GM12875 (cell line): ENCODE measurements at regions not wholly inside any gene's neighbourhood (a gene's known extent, or its start where the extent isn't known, plus 50 kb on each side); places are given as distances from the start of the nearest gene placed in this dataset.

ENCODE experiments used
- H3K4me3 ChIP-seq: one replicate; pipeline ENCODE4 v1.5.1; 2011; ENCODE audit warnings: low read depth, low read length, control low read depth
- TF ChIP-seq, protein P1 (sequence below): IDR thresholded peaks from 2 replicates; pipeline ENCODE4 v1.5.1; 2011; ENCODE audit warnings: low read depth, mild to moderate bottlenecking, control low read depth, inconsistent platforms, low read length, moderate library complexity, borderline replicate concordance; ENCODE audit not compliant: insufficient read depth

DNA sequence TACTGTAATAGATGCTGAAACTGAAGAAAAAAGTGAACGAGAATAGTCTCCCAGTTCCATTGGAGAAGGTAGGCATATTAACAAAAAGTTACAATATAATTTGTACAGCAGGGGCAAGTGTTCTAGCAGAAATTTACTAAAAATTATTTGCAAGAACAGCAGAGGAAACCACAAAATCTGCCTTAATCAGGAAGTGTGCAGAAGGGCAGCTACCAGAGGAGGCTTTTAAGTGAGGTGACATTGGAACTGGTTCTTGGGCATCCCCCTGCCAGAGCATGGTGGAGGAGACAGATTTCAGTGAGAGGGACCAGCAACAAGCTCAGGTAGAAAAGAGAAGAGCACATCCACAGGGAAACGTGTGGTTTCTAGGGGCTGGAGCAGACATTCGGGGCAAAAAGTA lies 279.3 kb upstream of the CAMK1G start:
- TF ChIP-seq, protein P1, sequence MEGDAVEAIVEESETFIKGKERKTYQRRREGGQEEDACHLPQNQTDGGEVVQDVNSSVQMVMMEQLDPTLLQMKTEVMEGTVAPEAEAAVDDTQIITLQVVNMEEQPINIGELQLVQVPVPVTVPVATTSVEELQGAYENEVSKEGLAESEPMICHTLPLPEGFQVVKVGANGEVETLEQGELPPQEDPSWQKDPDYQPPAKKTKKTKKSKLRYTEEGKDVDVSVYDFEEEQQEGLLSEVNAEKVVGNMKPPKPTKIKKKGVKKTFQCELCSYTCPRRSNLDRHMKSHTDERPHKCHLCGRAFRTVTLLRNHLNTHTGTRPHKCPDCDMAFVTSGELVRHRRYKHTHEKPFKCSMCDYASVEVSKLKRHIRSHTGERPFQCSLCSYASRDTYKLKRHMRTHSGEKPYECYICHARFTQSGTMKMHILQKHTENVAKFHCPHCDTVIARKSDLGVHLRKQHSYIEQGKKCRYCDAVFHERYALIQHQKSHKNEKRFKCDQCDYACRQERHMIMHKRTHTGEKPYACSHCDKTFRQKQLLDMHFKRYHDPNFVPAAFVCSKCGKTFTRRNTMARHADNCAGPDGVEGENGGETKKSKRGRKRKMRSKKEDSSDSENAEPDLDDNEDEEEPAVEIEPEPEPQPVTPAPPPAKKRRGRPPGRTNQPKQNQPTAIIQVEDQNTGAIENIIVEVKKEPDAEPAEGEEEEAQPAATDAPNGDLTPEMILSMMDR, result no peak
- no peak overlapping the region for H3K4me3 ChIP-seq

DNA sequence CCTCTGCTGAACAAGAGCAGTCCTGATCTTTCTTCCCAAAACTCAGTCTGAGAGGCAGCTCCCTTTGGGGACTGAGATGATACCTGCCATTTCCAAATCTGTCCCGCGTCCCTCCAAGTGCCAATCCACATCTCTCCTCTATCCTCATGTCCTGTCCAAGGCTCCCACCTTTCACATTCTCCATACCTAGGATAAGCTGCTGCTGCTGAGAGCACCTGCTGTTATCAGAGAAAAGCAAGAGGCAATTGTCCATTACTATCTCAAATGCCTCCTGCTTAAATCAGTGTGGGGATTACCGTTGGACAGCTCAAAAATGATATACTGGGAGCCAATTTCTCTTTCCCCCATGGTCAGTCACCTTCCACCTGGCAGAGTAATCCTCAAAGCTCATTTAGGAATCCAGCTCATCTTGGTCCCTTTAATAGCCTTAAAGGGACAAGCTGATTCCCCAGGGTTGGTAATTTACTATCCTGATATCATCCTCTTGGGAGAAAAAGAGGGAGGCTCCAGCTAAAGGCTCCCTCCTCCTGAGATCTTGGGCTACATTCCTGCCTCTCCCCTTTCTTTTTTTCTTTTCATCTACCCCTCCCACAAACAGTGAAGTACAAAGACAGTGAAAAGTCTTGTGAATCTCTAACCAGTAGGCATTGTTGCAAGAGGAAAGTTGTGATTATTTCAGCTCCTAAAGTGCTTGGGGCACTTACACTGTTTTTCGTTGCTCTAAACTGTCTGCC lies 278.1 kb upstream of the CAMK1G start:
- TF ChIP-seq, protein P1, result no peak
- H3K4me3 ChIP-seq, result no peak overlapping the region

DNA sequence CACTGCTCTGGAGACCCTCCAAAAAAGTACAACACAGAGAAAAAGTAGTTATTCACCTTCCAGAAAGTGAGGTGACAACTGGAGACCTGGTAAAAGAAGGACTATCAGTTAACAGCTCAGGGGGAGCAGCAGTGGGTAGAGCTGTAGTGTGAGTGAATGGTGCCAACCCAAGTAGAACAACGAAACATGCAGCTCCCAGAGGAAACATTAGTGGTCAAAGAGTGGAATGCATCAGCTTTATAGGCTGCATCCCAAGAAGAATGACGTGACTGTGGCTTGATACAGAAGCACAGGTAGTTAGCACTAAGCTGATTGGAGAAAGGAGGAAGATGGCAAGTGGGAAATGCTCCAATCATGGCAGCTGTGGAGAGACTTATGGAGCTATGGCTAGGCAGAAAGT lies 275.7 kb upstream of the CAMK1G start:
- TF ChIP-seq, protein P1, result no peak
- H3K4me3 ChIP-seq, result no peak overlapping the region

DNA sequence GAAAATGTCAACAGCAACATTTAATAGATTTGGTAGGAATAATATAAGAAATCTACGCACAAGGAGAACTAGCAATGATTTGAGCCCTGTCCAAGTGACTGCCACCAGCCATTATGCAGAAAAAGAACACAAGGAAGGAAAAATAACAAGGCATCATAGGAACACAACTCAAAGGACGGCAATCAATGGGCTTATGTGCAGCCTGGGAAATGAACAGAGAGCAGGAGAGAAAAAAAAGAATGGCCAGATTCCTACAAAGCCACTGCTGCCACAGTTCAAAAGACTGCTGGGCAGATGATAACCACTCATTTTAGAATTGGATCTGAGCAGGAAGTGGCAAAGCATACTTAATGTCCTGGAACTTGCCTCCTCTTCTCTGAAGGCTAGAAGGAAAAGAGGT lies 274.3 kb upstream of the CAMK1G start:
- TF ChIP-seq, protein P1, result no peak
- H3K4me3 ChIP-seq, result no peak overlapping the region

DNA sequence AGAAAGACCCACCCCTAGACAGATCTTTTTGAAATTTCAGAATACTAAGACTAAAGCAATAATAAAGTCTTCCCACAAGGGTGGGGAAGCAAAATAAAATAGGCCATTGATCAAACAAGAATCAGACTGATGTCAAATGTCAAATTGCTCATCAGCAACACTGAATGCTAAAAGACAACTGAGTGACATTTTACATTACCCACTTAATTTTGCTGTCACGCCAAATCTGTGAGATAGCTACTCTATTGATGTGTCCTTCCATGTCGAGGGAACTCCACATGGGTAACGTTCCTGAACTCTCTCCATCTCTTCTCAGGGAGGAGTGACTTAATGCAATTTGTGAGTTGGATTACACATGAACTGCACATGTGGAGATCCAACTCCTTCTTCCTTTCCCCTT lies 271.7 kb upstream of the CAMK1G start:
- TF ChIP-seq, protein P1, result no peak
- no peak overlapping the region for H3K4me3 ChIP-seq

DNA sequence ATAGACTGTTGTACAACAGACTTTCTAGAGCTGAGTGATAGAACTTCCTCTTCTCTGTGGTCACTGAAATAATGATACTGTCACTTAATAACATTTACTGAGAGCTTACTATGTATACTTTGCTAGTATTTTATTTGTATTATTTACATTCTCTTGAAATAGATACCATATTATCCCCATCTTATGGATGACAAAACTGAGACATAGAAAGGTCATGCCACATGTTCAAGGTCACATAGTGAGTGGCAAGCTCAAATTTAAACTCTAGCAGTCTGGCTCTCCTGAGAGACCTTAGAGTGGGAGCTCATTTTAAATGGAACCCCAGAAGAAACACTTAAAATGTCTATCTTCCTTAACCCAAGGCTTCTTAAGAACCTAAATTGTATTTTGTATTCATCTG lies 266.6 kb upstream of the CAMK1G start:
- no peak overlapping the region for H3K4me3 ChIP-seq
- TF ChIP-seq, protein P1, result no peak

DNA sequence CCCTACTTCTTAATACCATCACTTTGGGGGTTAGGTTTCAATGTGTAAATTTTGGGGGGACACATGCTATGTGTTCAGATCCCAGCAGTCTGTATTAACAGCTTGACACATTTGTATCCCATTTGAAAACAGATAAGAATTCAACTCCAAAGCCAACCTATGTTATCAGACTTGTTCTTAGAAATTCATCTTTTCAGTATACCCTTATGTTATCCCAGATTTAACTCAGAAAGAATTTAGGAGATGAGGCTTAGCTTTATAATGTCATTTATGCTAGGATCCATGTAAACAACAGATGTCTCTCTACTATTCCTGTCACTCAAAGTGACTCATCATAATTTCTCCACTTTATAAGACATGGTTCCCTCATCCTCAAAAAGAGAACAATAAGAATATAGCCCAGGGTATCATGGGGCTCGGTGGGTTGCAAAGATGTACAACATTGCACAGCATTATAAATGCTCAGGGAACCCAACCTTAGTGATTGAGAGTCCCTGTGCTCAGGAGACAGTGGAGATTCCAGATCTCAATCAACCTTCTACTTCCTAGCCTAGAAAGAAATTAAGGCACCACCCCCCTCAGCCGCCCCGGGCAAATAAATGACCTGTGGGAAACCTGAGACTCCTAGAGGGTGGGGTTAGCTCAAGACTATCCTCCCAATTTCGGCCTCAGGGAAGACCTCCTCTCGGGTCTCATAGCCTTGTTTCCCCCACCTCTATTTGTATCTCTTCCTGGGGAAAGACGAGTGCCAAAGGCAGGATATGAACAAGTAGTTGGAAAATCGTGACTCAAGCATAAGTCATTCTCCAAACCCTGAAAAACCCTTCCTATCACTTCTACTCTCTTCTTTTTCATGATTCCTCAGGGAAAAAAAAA lies 265.1 kb upstream of the CAMK1G start:
- no peak overlapping the region for H3K4me3 ChIP-seq
- TF ChIP-seq, protein P1, result no peak
